ENCODE measurements at regions not wholly inside any gene's neighbourhood (a gene's known extent, or its start where the extent isn't known, plus 50 kb on each side); places are given as distances from the start of the nearest gene placed in this dataset.
"Not testable (repeated sequence)": the region's sequence is repeated elsewhere in the genome, so short reads cannot be mapped to it uniquely, and the experiment has no call there.

DNA sequence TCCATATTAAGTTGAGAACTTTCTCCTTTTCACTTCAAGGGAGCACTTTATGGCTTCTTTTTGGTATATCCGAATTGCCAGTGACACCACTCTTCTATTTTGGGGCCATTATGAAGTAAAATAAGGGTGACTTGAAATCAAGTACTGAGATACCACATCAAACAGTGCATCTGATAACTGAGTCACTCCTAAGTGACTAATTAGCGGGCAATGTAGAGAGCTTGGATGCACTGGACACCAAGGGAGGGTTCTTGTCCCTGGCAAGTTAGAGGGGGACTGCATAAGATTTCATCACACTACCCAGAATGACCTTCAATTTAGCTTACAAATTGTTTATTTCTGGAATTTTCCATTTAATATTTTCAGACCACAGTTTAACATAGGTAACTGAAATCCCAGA, 813.9 kb upstream of the CDH10 start:
- H3K4me3 ChIP-seq (ENCODE audit: low read depth, poor library complexity, severe bottlenecking): no peak overlapping the region
- intact Hi-C loops (cut with DNase I; ENCODE audit: low total_unique reads): no loop called here
- DNase-seq (ENCODE audit: low spot score in 2 of 2): no peak
- TF ChIP-seq, protein P1, sequence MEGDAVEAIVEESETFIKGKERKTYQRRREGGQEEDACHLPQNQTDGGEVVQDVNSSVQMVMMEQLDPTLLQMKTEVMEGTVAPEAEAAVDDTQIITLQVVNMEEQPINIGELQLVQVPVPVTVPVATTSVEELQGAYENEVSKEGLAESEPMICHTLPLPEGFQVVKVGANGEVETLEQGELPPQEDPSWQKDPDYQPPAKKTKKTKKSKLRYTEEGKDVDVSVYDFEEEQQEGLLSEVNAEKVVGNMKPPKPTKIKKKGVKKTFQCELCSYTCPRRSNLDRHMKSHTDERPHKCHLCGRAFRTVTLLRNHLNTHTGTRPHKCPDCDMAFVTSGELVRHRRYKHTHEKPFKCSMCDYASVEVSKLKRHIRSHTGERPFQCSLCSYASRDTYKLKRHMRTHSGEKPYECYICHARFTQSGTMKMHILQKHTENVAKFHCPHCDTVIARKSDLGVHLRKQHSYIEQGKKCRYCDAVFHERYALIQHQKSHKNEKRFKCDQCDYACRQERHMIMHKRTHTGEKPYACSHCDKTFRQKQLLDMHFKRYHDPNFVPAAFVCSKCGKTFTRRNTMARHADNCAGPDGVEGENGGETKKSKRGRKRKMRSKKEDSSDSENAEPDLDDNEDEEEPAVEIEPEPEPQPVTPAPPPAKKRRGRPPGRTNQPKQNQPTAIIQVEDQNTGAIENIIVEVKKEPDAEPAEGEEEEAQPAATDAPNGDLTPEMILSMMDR (IDR thresholded peaks at IDR 0.05): no peak
- no peak for TF ChIP-seq POLR2A (IDR thresholded peaks at IDR 0.05)
- WGBS, 2 donors: 87 to 88% methylated on average over 2 of the region's 2 CpGs

DNA sequence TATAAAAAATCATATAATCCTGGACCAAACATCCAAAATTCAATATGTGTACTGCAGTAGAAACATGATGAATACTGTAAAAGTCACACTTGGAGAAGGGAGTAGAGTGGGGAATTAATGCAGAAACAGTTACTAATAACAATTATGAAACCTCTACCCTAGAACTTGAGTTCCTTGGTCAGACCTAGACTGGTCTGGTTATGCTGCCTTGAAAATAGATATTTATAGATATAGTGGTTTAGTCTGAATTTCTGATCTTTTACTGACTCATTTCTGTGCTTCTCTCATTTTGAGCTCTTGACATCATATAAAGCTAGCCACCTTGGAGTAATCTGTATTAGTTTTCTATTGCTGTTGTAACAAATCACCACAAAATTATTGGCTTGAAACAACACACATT, 808.7 kb upstream of the CDH10 start:
- intact Hi-C loops (cut with DNase I; ENCODE audit: low total_unique reads): no loop called here
- no peak for DNase-seq (ENCODE audit: low spot score in 2 of 2)
- TF ChIP-seq POLR2A (IDR thresholded peaks at IDR 0.05): no peak
- TF ChIP-seq, protein P1 (IDR thresholded peaks at IDR 0.05): no peak
- no peak overlapping the region for H3K4me3 ChIP-seq (ENCODE audit: low read depth, poor library complexity, severe bottlenecking)

DNA sequence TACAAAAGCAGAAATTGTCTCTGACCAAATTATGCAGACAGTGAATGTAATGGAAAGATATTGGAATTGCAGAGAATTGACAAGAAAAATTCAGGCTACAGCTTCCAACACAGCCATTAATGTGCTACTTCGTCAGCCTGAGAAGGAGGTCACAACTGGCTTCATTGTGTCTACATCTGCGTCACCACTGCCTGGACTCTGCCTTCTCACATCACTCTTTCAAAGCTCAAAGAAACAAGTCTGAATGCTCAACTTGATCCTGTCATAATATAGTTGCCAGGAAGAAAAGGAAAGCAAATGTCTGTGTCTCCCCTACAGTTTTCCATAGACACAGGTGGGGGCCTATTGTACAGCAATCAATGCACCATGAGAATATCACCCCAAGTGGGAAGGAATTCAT, 806.5 kb upstream of the CDH10 start:
- intact Hi-C loops (cut with DNase I; ENCODE audit: low total_unique reads): no loop called here
- 86 to 87% methylated on average over 2 of the region's 2 CpGs for WGBS, 2 donors
- TF ChIP-seq POLR2A (IDR thresholded peaks at IDR 0.05): no peak
- TF ChIP-seq, protein P1 (IDR thresholded peaks at IDR 0.05): no peak
- no peak overlapping the region for H3K4me3 ChIP-seq (ENCODE audit: low read depth, poor library complexity, severe bottlenecking)
- DNase-seq (ENCODE audit: low spot score in 2 of 2): no peak

DNA sequence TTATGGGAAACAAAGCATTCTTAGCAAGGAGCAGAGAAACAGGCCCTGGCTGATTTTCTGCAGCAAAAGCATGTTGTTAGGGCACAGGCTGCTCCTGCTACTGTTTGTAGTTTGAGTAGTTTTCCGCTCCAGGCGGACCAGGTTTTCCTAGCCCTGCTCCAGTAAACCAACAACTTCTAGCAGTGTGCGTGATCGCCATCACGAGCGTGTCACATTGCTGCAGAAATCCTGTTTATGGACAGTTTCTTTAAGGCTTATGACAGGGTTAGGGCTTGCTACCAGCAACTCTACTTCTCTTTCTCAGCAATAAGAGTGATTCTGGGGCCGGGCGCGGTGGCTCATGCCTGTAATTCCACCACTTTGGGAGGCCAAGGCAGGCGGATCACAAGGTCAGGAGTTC, 803.9 kb upstream of the CDH10 start:
- TF ChIP-seq POLR2A (IDR thresholded peaks at IDR 0.05): no peak
- TF ChIP-seq, protein P1 (IDR thresholded peaks at IDR 0.05): no peak
- WGBS, 2 donors: 63 to 83% methylated on average over 10 of the region's 10 CpGs
- no peak for DNase-seq (ENCODE audit: low spot score in 2 of 2)
- no peak overlapping the region for H3K4me3 ChIP-seq (ENCODE audit: low read depth, poor library complexity, severe bottlenecking)
- intact Hi-C loops (cut with DNase I; ENCODE audit: low total_unique reads): no loop called here

DNA sequence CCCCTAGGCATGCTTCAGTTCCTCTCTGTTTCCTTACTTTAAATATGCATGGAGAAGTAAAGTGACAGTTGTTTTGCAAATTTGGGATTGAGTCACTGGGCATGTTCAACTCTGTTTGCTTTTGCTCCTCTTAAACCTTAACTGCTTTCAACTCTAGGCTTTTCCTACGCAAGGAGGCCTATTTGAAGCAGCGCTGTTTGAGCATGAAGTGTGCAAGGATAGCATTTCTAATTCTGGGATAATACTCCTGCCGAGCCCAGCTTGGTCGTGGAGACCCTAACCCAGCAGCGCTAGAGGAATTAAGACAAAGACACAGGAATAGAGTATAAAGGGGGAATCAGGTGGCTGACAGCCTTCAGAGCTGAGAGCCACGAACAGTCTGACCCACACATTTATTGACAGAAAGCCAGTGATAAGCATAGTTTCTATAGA, 803.4 kb upstream of the CDH10 start:
- DNase-seq (ENCODE audit: low spot score in 2 of 2): no peak
- intact Hi-C loops (cut with DNase I; ENCODE audit: low total_unique reads): no loop called here
- no peak for TF ChIP-seq POLR2A (IDR thresholded peaks at IDR 0.05)
- TF ChIP-seq, protein P1 (IDR thresholded peaks at IDR 0.05): no peak
- WGBS, 2 donors: 34 to 44% methylated on average over 6 of the region's 6 CpGs
- H3K4me3 ChIP-seq (ENCODE audit: low read depth, poor library complexity, severe bottlenecking): no peak overlapping the region

DNA sequence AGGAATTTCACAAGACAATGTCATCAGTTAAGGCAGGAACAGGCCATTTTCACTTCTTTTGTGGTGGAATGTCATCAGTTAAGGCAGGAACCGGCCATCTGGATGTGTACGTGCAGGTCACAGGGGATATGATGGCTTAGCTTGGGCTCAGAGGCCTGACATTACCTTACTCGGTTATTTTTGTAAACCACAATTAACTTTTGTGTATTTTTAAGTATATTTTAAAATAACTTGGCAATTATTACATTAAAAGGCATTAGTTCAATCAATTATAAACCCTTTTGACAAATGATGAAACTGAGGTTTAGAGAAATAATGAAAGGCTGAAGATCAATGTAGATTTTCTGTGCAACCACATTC, 801.3 kb upstream of the CDH10 start:
- H3K4me3 ChIP-seq (ENCODE audit: low read depth, poor library complexity, severe bottlenecking); intact Hi-C loops (cut with DNase I; ENCODE audit: low total_unique reads); DNase-seq (ENCODE audit: low spot score in 2 of 2): not testable (repeated sequence)
- 65 to 74% methylated on average over 3 of the region's 3 CpGs for WGBS, 2 donors

DNA sequence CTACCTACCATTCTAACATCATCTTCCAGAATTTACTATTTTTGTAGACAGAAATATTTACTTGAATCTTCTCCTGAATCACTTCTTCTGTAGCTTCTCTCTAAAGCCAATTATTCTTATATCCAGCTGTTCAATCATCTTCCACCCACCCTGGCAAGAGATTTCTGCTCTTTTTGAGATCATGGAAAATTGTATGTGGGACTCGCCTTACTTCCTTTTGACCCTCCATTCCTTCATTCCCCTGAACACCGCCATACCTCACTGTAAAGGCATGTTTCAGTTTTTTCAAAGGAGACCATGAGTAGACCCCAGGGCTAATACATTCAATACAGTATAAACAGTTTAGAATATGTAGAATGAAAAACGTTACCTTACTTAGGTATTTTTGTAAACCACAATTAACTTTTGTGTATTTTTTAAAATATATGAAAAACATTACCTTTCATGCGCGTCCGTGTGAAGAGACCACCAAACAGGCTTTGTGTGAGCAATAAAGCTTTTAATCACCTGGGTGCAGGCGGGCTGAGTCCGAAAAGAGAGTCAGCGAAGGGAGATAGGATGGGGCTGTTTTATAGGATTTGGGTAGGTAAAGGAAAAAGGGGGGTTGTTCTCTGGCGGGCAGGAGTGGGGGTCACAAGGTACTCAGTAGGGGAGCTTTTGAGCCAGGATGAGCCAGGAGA, 800.7 kb upstream of the CDH10 start:
- WGBS, 2 donors: 86 to 89% methylated on average over 10 of the region's 10 CpGs
- H3K4me3 ChIP-seq (ENCODE audit: low read depth, poor library complexity, severe bottlenecking); DNase-seq (ENCODE audit: low spot score in 2 of 2); intact Hi-C loops (cut with DNase I; ENCODE audit: low total_unique reads): not testable (repeated sequence)

Measured in lower leg skin (tissue), 4 donors.